Progenitor cell of endocrine pancreas (in vitro differentiated cells): ENCODE measurements at regions not wholly inside any gene's neighbourhood (a gene's known extent, or its start where the extent isn't known, plus 50 kb on each side); places are given as distances from the start of the nearest gene placed in this dataset.

Experiments
- DNase-seq: peaks from one replicate; pipeline ENCODE4 v3.0.0; 2021; ENCODE audit warnings: low spot score; ENCODE audit not compliant: unreplicated experiment
- H3K27ac Mint-ChIP-seq: 2 replicates; pipeline ENCODE4 v1.8.0; 2021; ENCODE audit warnings: mild to moderate bottlenecking, moderate library complexity, mixed read lengths
- H3K27me3 Mint-ChIP-seq: 2 replicates; pipeline ENCODE4 v1.8.0; 2021; ENCODE audit warnings: mixed read lengths
- H3K36me3 Mint-ChIP-seq: 2 replicates; pipeline ENCODE4 v1.8.0; 2022; ENCODE audit warnings: mixed read lengths; ENCODE audit not compliant: insufficient read depth
- H3K4me1 Mint-ChIP-seq: 2 replicates; pipeline ENCODE4 v1.8.0; 2021; ENCODE audit warnings: low read depth, mixed read lengths
- H3K4me3 Mint-ChIP-seq: 2 replicates; pipeline ENCODE4 v1.8.0; 2021; ENCODE audit warnings: low read depth, mild to moderate bottlenecking, moderate library complexity, mixed read lengths
- H3K9me3 Mint-ChIP-seq: 2 replicates; pipeline ENCODE4 v1.8.0; 2021; ENCODE audit warnings: low read depth, mixed read lengths
- TF ChIP-seq, protein P1 (sequence below): fragments of 200-600 bp; sonication (generic); IDR thresholded peaks from one replicate; pipeline ENCODE4 v1.5.0; 2021; ENCODE audit warnings: antibody characterized with exemption, mild to moderate bottlenecking; ENCODE audit not compliant: unreplicated experiment

DNA sequence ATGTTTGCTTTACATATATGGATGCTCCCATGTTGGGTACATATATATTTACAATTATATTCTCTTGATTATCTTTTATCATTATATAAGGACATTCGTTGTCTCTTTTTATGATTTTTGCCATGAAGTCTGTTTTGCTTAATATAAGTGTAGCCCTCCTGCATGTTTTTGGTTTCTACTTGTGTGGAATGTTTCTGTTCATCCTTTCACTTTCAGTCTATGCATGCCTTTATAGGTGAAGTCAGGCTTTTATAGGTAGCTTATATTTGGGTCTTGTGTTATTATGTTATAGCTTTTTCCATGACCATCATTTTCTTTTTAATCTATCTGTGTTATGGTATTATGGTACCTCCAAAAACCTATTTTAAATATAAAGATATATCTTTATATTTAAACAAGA is 612.5 kb upstream of the HS3ST5 start:
- H3K27ac Mint-ChIP-seq = no peak overlapping the region
- peaks cover 3% of the 10 kb centered on the region for H3K4me1 Mint-ChIP-seq
- TF ChIP-seq, protein P1, sequence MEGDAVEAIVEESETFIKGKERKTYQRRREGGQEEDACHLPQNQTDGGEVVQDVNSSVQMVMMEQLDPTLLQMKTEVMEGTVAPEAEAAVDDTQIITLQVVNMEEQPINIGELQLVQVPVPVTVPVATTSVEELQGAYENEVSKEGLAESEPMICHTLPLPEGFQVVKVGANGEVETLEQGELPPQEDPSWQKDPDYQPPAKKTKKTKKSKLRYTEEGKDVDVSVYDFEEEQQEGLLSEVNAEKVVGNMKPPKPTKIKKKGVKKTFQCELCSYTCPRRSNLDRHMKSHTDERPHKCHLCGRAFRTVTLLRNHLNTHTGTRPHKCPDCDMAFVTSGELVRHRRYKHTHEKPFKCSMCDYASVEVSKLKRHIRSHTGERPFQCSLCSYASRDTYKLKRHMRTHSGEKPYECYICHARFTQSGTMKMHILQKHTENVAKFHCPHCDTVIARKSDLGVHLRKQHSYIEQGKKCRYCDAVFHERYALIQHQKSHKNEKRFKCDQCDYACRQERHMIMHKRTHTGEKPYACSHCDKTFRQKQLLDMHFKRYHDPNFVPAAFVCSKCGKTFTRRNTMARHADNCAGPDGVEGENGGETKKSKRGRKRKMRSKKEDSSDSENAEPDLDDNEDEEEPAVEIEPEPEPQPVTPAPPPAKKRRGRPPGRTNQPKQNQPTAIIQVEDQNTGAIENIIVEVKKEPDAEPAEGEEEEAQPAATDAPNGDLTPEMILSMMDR = no peak
- H3K9me3 Mint-ChIP-seq = peaks cover 12% of the 10 kb centered on the region
- DNase-seq = no peak
- no peak overlapping the region for H3K4me3 Mint-ChIP-seq
- H3K27me3 Mint-ChIP-seq = no peaks in the 10 kb centered on the region
- no peaks in the 10 kb centered on the region for H3K36me3 Mint-ChIP-seq

DNA sequence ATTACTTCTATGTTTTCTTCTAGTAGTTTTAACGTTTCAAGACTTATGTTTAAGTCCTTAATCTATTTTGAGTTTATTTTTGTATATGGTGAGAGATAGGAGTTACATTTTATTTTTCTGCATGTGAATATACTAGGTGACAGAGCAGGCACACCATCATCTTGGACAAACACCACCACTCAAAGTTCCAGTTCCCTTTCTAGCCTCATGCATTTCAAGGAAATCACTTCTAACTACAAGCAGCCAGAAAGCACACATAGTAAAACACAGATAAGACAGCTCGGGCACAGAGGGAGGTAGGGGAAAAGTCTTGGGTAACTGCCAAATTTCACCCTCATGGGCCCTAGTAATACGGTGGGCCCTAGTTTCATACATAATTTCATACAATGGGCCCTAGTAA is 609.4 kb upstream of the HS3ST5 start:
- DNase-seq = no peak
- Mint-ChIP-seq H3K9me3 (peaks cover 10% of the 10 kb centered on the region), H3K4me1 (peaks cover 3% of the 10 kb centered on the region), H3K36me3 (no peaks in the 10 kb centered on the region), H3K27ac (no peak overlapping the region), H3K4me3 (no peak overlapping the region), H3K27me3 (no peaks in the 10 kb centered on the region)
- TF ChIP-seq, protein P1 = no peak

GRCh38 chr6:114945392-114945791 is 602.6 kb upstream of the HS3ST5 start:
- Mint-ChIP-seq H3K4me3 (no peak overlapping the region), H3K27ac (no peak overlapping the region)

GRCh38 chr6:114941078-114941477 is 598.3 kb upstream of the HS3ST5 start:
- peaks cover under 1% of the 10 kb centered on the region for H3K9me3 Mint-ChIP-seq
- H3K27me3 Mint-ChIP-seq = no peaks in the 10 kb centered on the region
- no peak overlapping the region for H3K4me3 Mint-ChIP-seq
- no peaks in the 10 kb centered on the region for H3K4me1 Mint-ChIP-seq
- no peak overlapping the region for H3K27ac Mint-ChIP-seq
- TF ChIP-seq, protein P1 = no peak
- no peaks in the 10 kb centered on the region for H3K36me3 Mint-ChIP-seq
- DNase-seq = no peak

More at GRCh38 chr6:114945392-114945791, 602.6 kb upstream of the HS3ST5 start:
- TF ChIP-seq, protein P1 = no peak
- H3K9me3 Mint-ChIP-seq = peaks cover 9% of the 10 kb centered on the region
- no peaks in the 10 kb centered on the region for H3K4me1 Mint-ChIP-seq
- DNase-seq = no peak
- no peaks in the 10 kb centered on the region for H3K36me3 Mint-ChIP-seq
- H3K27me3 Mint-ChIP-seq = no peaks in the 10 kb centered on the region

GRCh38 chr6:114940181-114940580 is 597.4 kb upstream of the HS3ST5 start:
- TF ChIP-seq, protein P1 = no peak
- Mint-ChIP-seq H3K27me3 (no peaks in the 10 kb centered on the region), H3K36me3 (no peaks in the 10 kb centered on the region), H3K9me3 (no peaks in the 10 kb centered on the region), H3K4me1 (no peaks in the 10 kb centered on the region), H3K4me3 (no peak overlapping the region), H3K27ac (no peak overlapping the region)
- no peak for DNase-seq

GRCh38 chr6:114939630-114940029 is 596.8 kb upstream of the HS3ST5 start:
- no peak for DNase-seq
- Mint-ChIP-seq H3K4me1 (no peaks in the 10 kb centered on the region), H3K9me3 (no peaks in the 10 kb centered on the region), H3K27ac (no peak overlapping the region), H3K36me3 (no peaks in the 10 kb centered on the region), H3K4me3 (no peak overlapping the region), H3K27me3 (no peaks in the 10 kb centered on the region)
- TF ChIP-seq, protein P1 = no peak
